GM23338 (cell line): ENCODE measurements at regions not wholly inside any gene's neighbourhood (a gene's known extent, or its start where the extent isn't known, plus 50 kb on each side); places are given as distances from the start of the nearest gene placed in this dataset.

Source experiments
- ATAC-seq: fragments of 200-7000 bp; cut with Tn5 transposase; 3 replicates; pipeline ENCODE4 v1.9.1; 2020
- DNase-seq: peaks from one replicate; pipeline ENCODE4 v3.0.0-alpha.2; 2015; ENCODE audit warnings: low spot score
- H2AFZ ChIP-seq: fragments of 200-600 bp; sonication (generic); 2 replicates; pipeline ENCODE4 v1.8.0; 2016; ENCODE audit warnings: antibody characterized with exemption, mild to moderate bottlenecking, moderate library complexity
- H3F3A ChIP-seq: fragments of 200-600 bp; sonication (generic); replicated peaks from 2 replicates; pipeline ENCODE4 v1.8.0; 2017; ENCODE audit warnings: antibody characterized with exemption, mixed run types, low read depth
- H3K27ac ChIP-seq: fragments of 200-600 bp; sonication (generic); 2 replicates; pipeline ENCODE4 v1.6.1; 2016; ENCODE audit warnings: low read depth
- H3K27me3 ChIP-seq: fragments of 200-600 bp; sonication (generic); 2 replicates; pipeline ENCODE4 v1.8.0; 2016; ENCODE audit warnings: mild to moderate bottlenecking, mixed run types, moderate library complexity; ENCODE audit not compliant: insufficient read depth
- H3K36me3 ChIP-seq: fragments of 200-600 bp; sonication (generic); 2 replicates; pipeline ENCODE4 v1.8.0; 2016; ENCODE audit warnings: mild to moderate bottlenecking; ENCODE audit not compliant: insufficient read depth
- H3K4me1 ChIP-seq: fragments of 200-600 bp; sonication (generic); 2 replicates; pipeline ENCODE4 v1.8.0; 2016; ENCODE audit warnings: mild to moderate bottlenecking, moderate library complexity; ENCODE audit not compliant: insufficient read depth
- H3K4me2 ChIP-seq: fragments of 200-600 bp; sonication (generic); 2 replicates; pipeline ENCODE4 v1.7.1; 2017; ENCODE audit warnings: mixed run types
- H3K4me3 ChIP-seq: fragments of 200-600 bp; sonication (generic); 2 replicates; pipeline ENCODE4 v1.6.1; 2016; ENCODE audit warnings: mixed run types
- H3K79me2 ChIP-seq: fragments of 200-600 bp; sonication (generic); replicated peaks from 2 replicates; pipeline ENCODE4 v1.8.0; 2017; ENCODE audit warnings: mild to moderate bottlenecking; ENCODE audit not compliant: insufficient read depth
- H3K9me2 ChIP-seq: fragments of 200-600 bp; sonication (generic); 2 replicates; pipeline ENCODE4 v1.8.0; 2017; ENCODE audit not compliant: insufficient read depth
- H4K20me1 ChIP-seq: fragments of 200-600 bp; sonication (generic); replicated peaks from 2 replicates; pipeline ENCODE4 v1.8.0; 2017; ENCODE audit warnings: mild to moderate bottlenecking; ENCODE audit not compliant: insufficient read depth
- H3K27ac Mint-ChIP-seq: 2 replicates; pipeline ENCODE4 v1.8.0; 2020; ENCODE audit warnings: inconsistent platforms, mild to moderate bottlenecking, moderate library complexity, mixed read lengths
- H3K27me3 Mint-ChIP-seq: 3 replicates; pipeline ENCODE4 v1.8.0; 2022; ENCODE audit warnings: low read depth, mild to moderate bottlenecking, moderate library complexity, mixed read lengths, inconsistent platforms; ENCODE audit not compliant: insufficient read depth, poor library complexity
- H3K36me3 Mint-ChIP-seq: 3 replicates; pipeline ENCODE4 v1.8.0; 2021; ENCODE audit warnings: low read depth, mild to moderate bottlenecking, inconsistent platforms, moderate library complexity, mixed read lengths
- H3K4me1 Mint-ChIP-seq: 3 replicates; pipeline ENCODE4 v1.8.0; 2020; ENCODE audit warnings: mild to moderate bottlenecking, inconsistent platforms, mixed read lengths
- H3K4me3 Mint-ChIP-seq: 3 replicates; pipeline ENCODE4 v1.8.0; 2021; ENCODE audit warnings: moderate library complexity, mild to moderate bottlenecking, inconsistent platforms, mixed read lengths
- H3K9me3 Mint-ChIP-seq: 3 replicates; pipeline ENCODE4 v1.8.0; 2020; ENCODE audit warnings: moderate library complexity, mild to moderate bottlenecking, inconsistent platforms, mixed read lengths
- EZH2 ChIP-seq: fragments of 200-600 bp; sonication (generic); IDR thresholded peaks from one replicate; pipeline ENCODE4 v1.8.0; 2017; ENCODE audit warnings: antibody characterized with exemption, mild to moderate bottlenecking, low read depth; ENCODE audit not compliant: unreplicated experiment
- POLR2AphosphoS5 ChIP-seq: IDR thresholded peaks from 2 replicates; pipeline ENCODE4 v1.6.1; 2016; ENCODE audit warnings: antibody characterized with exemption, low read depth
- REST ChIP-seq: IDR thresholded peaks from one replicate; pipeline ENCODE4 v1.6.1; 2018; ENCODE audit warnings: antibody characterized with exemption; ENCODE audit not compliant: unreplicated experiment
- ZNF331 ChIP-seq: fragments of 250-450 bp; sonication (Bioruptor Pico); IDR thresholded peaks from 2 replicates; pipeline ENCODE4 v1.5.0; 2020; ENCODE audit warnings: low read depth, mild to moderate bottlenecking, moderate library complexity
- ZNF462 ChIP-seq: fragments of 250-450 bp; sonication (Bioruptor Pico); IDR thresholded peaks from 2 replicates; pipeline ENCODE4 v1.5.0; 2020; ENCODE audit warnings: mild to moderate bottlenecking, moderate library complexity

- no peaks in the 10 kb centered on the region for H4K20me1 ChIP-seq
- Mint-ChIP-seq H3K27ac (no peak overlapping the region), H3K4me1 (peaks cover 16% of the 10 kb centered on the region), H3K9me3 (peaks cover 32% of the 10 kb centered on the region), H3K4me3 (no peak overlapping the region), H3K36me3 (peaks cover 7% of the 10 kb centered on the region; the same call in 2 of the 3 replicates), H3K27me3 (peaks cover 9% of the 10 kb centered on the region)
- no peaks in the 10 kb centered on the region for H3K79me2 ChIP-seq
- DNase-seq (no peak), ATAC-seq (no peak)
- no peaks in the 10 kb centered on the region for H3F3A ChIP-seq
- no peak overlapping the region for H2AFZ ChIP-seq
- no peak overlapping the region for H3K4me2 ChIP-seq
- H3K9me2 ChIP-seq, result no peaks in the 10 kb centered on the region
- TF ChIP-seq EZH2 (no peak), POLR2AphosphoS5 (no peak), REST (peak; percentile 61)
- H3K4me3 ChIP-seq, result no peak overlapping the region
- no peaks in the 10 kb centered on the region for H3K36me3 ChIP-seq
- H3K27ac ChIP-seq, result no peak overlapping the region
- no peaks in the 10 kb centered on the region for H3K4me1 ChIP-seq
- H3K27me3 ChIP-seq, result no peaks in the 10 kb centered on the region
These were observed 124.1 kb upstream of the SFSWAP start for GRCh38 chr12:131586761-131587160.

- peaks cover 13% of the 10 kb centered on the region for H3K27me3 Mint-ChIP-seq
- Histone ChIP-seq H3K4me2 (no peak overlapping the region), H3K4me3 (no peak overlapping the region), H3K27ac (no peak overlapping the region), H4K20me1 (no peaks in the 10 kb centered on the region), H3K27me3 (no peaks in the 10 kb centered on the region), H2AFZ (no peak overlapping the region), H3K4me1 (no peaks in the 10 kb centered on the region), H3K9me2 (no peaks in the 10 kb centered on the region), H3K79me2 (no peaks in the 10 kb centered on the region), H3F3A (no peaks in the 10 kb centered on the region), H3K36me3 (no peaks in the 10 kb centered on the region)
- no peak overlapping the region for H3K4me3 Mint-ChIP-seq
- no peak for DNase-seq
- peaks cover 16% of the 10 kb centered on the region for H3K4me1 Mint-ChIP-seq
- no peak for TF ChIP-seq ZNF331
- no peak for TF ChIP-seq ZNF462 (CRISPR knock-in tag)
- peaks cover 7% of the 10 kb centered on the region; the same call in 2 of the 3 replicates for H3K36me3 Mint-ChIP-seq
- ATAC-seq, result no peak
- peaks cover 35% of the 10 kb centered on the region for H3K9me3 Mint-ChIP-seq
- no peak overlapping the region for H3K27ac Mint-ChIP-seq
These were observed 123.3 kb upstream of the SFSWAP start for GRCh38 chr12:131587565-131587964.
